Right atrium auricular region (tissue), 2 donors: ENCODE measurements at regions not wholly inside any gene's neighbourhood (a gene's known extent, or its start where the extent isn't known, plus 50 kb on each side); places are given as distances from the start of the nearest gene placed in this dataset.
"Not testable (repeated sequence)": the region's sequence is repeated elsewhere in the genome, so short reads cannot be mapped to it uniquely, and the experiment has no call there.

Experiments
- DNase-seq: peaks from one replicate; pipeline ENCODE4 v3.0.0-alpha.2; 2019; ENCODE audit warnings: low spot score
- H3K27ac ChIP-seq, 2 donors: fragments of 200-600 bp; sonication (generic); 1 replicate in 1 of 2; 2 replicates in 1 of 2; pipeline ENCODE4 v1.5.1; 2016 to 2019
- H3K27me3 ChIP-seq, 2 donors: fragments of 200-600 bp; sonication (generic); one replicate each; pipeline versions ENCODE4 v1.5.1 to v1.6.0; 2017 to 2019
- H3K36me3 ChIP-seq: fragments of 200-600 bp; sonication (generic); one replicate; pipeline ENCODE4 v1.5.1; 2016
- H3K4me1 ChIP-seq, 2 donors: fragments of 200-600 bp; sonication (generic); one replicate each; pipeline versions ENCODE4 v1.5.1 to v1.6.0; 2017 to 2019
- H3K4me3 ChIP-seq, 2 donors: fragments of 200-600 bp; sonication (generic); 1 replicate in 1 of 2; 2 replicates in 1 of 2; pipeline ENCODE4 v1.5.1; 2017 to 2019; ENCODE audit warnings: mild to moderate bottlenecking in 1 of 2, moderate library complexity in 1 of 2
- H3K9me3 ChIP-seq, 2 donors: fragments of 200-600 bp; sonication (generic); one replicate each; pipeline ENCODE4 v1.5.1; 2019
- CTCF ChIP-seq, 2 donors: fragments of 200-600 bp; sonication (generic); IDR thresholded peaks; one replicate each; pipeline ENCODE4 v1.5.1; 2019; ENCODE audit warnings: antibody characterized with exemption in 2 of 2

- Histone ChIP-seq H3K27me3 (no peaks in the 10 kb centered on the region), H3K4me3 (no peak overlapping the region), H3K9me3 (no peaks in the 10 kb centered on the region), H3K27ac (no peak overlapping the region), H3K36me3 (no peaks in the 10 kb centered on the region), H3K4me1 (peaks cover 0 to 5% of the 10 kb centered on the region in 2 donors)
- DNase-seq, result no peak
- no peak for TF ChIP-seq CTCF (IDR thresholded peaks at IDR 0.05)
Observed at GRCh38 chr22:40094485-40094884, 83.2 kb upstream of the TNRC6B start.

- H3K36me3 ChIP-seq, H3K4me3 ChIP-seq, H3K27me3 ChIP-seq, DNase-seq, H3K27ac ChIP-seq, H3K4me1 ChIP-seq, H3K9me3 ChIP-seq: not testable (repeated sequence)
Observed at GRCh38 chr22:40099887-40100286, 77.8 kb upstream of the TNRC6B start.

DNA sequence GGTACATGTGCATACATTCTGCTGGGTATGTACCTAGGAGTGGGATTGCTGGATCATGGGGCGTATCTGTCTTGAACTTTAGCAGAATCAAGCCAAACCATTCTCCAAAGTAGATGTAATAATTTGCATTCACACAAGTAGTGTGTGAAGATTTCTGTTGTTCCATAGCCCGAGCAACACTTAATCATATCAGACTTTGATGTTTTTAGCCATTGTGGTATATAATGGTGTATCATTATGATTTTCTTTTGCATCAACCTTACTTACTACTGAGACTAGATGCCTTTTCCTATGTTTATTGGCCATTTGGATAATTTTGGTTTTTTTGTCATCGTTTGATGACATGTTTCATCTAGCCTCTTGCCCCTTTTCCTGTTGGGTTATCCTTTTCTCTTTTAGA is 72.0 kb upstream of the TNRC6B start:
- no peak overlapping the region for H3K27ac ChIP-seq
- no peaks in the 10 kb centered on the region for H3K27me3 ChIP-seq
- H3K36me3 ChIP-seq, result no peaks in the 10 kb centered on the region
- TF ChIP-seq CTCF (IDR thresholded peaks at IDR 0.05), result no peak
- no peaks in the 10 kb centered on the region for H3K9me3 ChIP-seq
- H3K4me3 ChIP-seq, result no peak overlapping the region
- peaks cover 3 to 24% of the 10 kb centered on the region in 2 donors for H3K4me1 ChIP-seq
- no peak for DNase-seq

DNA sequence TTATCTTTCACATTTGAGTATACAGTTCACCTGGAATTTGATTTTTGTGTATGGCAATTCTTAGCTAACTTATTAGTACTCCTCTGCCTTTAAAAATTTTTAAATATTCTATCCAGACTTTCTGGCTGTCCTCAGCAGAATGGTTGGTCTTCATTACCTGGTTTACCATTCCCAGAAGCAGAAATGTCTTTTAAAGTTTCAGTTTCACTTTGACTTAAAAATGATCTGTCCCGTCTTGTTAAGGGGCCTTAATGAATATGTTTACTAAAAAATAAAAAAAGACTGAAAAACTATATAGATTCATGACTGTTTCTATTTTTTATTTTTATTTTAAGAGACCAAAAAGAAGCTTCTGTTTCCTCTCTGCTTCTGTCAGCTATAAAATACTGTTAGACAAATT is 70.5 kb upstream of the TNRC6B start:
- DNase-seq, result no peak
- TF ChIP-seq CTCF (IDR thresholded peaks at IDR 0.05), result no peak
- Histone ChIP-seq H3K4me3 (peak overlapping the region; percentile 13 to 20), H3K27me3 (no peaks in the 10 kb centered on the region), H3K4me1 (peaks cover 0 to 29% of the 10 kb centered on the region in 2 donors), H3K27ac (peak overlapping the region; percentile 26 to 37), H3K36me3 (no peaks in the 10 kb centered on the region), H3K9me3 (no peaks in the 10 kb centered on the region)

- Histone ChIP-seq H3K27ac (peak overlapping the region; percentile 26 to 37), H3K36me3 (no peaks in the 10 kb centered on the region), H3K9me3 (no peaks in the 10 kb centered on the region), H3K27me3 (no peaks in the 10 kb centered on the region), H3K4me1 (peaks cover 0 to 36% of the 10 kb centered on the region in 2 donors), H3K4me3 (peak overlapping the region; percentile 13 to 20)
- TF ChIP-seq CTCF (IDR thresholded peaks at IDR 0.05), result no peak
- no peak for DNase-seq
Observed at GRCh38 chr22:40107851-40108378, 69.8 kb upstream of the TNRC6B start.

- H3K9me3 ChIP-seq, result no peaks in the 10 kb centered on the region
- H3K27me3 ChIP-seq, result no peaks in the 10 kb centered on the region
- peaks cover 0 to 36% of the 10 kb centered on the region in 2 donors for H3K4me1 ChIP-seq
- no peaks in the 10 kb centered on the region for H3K36me3 ChIP-seq
- DNase-seq, result no peak
- H3K4me3 ChIP-seq, result peak overlapping the region in 1 of 2 donors; percentile 20
- peak overlapping the region; percentile 26 to 37 for H3K27ac ChIP-seq
- no peak for TF ChIP-seq CTCF (IDR thresholded peaks at IDR 0.05)
Observed at GRCh38 chr22:40108396-40108795, 69.3 kb upstream of the TNRC6B start.

DNA sequence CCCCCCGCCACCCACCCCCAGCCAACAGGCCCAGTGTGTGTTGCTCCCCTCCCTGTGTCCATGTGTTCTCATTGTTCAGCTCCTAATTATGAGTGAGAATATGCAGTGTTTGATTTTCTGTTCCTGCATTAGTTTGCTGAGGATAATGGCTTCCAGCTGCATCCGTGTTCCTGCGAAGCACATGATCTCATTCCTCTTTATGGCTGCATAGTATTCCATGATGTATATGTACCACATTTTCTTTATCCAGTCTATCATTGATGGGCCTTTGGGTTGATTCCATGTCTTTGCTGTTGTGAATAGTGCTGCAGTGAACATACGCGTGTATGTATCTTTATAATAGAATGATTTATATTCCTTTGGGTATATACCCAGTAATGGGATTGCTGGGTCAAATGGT is 68.8 kb upstream of the TNRC6B start:
- not testable (repeated sequence) for H3K9me3 ChIP-seq, H3K36me3 ChIP-seq, H3K27ac ChIP-seq, H3K4me3 ChIP-seq, H3K27me3 ChIP-seq, DNase-seq
- peaks cover 0 to 36% of the 10 kb centered on the region in 2 donors for H3K4me1 ChIP-seq
